IMR-90 (cell line): ENCODE measurements at regions not wholly inside any gene's neighbourhood (a gene's known extent, or its start where the extent isn't known, plus 50 kb on each side); places are given as distances from the start of the nearest gene placed in this dataset.

Experiments
- ATAC-seq: fragments of 200-7000 bp; cut with Tn5 transposase; 2 replicates; pipeline ENCODE4 v1.9.1; 2020; ENCODE audit warnings: low read depth, mild to moderate bottlenecking, moderate library complexity
- BruUV-seq: library from RNA; stranded (reverse); fragments of 400-500 nt; replicated peaks from 2 replicates; lab custom pipeline; 2021; lab: Mats Ljungman, UMichigan
- CTCF ChIA-PET: fragments of 300-600 bp; formaldehyde crosslinking; extraction: SDS; loops from one replicate; lab custom pipeline; 2021; ENCODE audit warnings: antibody characterized with exemption; lab: Yijun Ruan, JAX
- POLR2A ChIA-PET: fragments of 300-600 bp; sonication (Branson Sonifier 250); formaldehyde crosslinking; loops from one replicate; lab custom pipeline; 2022; ENCODE audit warnings: antibody characterized with exemption; ENCODE audit not compliant: unreplicated experiment; lab: Charles Lee
- DNase-seq: peaks from one replicate; pipeline ENCODE4 v3.0.0; 2013
- H2AFZ ChIP-seq: replicated peaks from 2 replicates; pipeline ENCODE3; 2013; ENCODE audit warnings: low read length, mild to moderate bottlenecking; ENCODE audit not compliant: poor library complexity
- H2AK5ac ChIP-seq: 2 replicates; pipeline ENCODE4 v1.6.1; 2013; ENCODE audit warnings: low read depth, low read length, inconsistent platforms
- H2AK9ac ChIP-seq: replicated peaks from 2 replicates; pipeline ENCODE3; 2013; ENCODE audit warnings: mild to moderate bottlenecking, low read depth, low read length, moderate library complexity; ENCODE audit not compliant: poor library complexity
- H2BK120ac ChIP-seq: 2 replicates; pipeline ENCODE4 v1.6.1; 2013; ENCODE audit warnings: low read depth, low read length, inconsistent platforms
- H2BK15ac ChIP-seq: 3 replicates; pipeline ENCODE4 v1.6.1; 2013; ENCODE audit warnings: low read depth, low read length, inconsistent platforms
- H2BK20ac ChIP-seq: 2 replicates; pipeline ENCODE4 v1.6.1; 2013; ENCODE audit warnings: low read depth, mild to moderate bottlenecking, inconsistent platforms, low read length, moderate library complexity
- H2BK5ac ChIP-seq: 2 replicates; pipeline ENCODE4 v1.6.1; 2013; ENCODE audit warnings: mild to moderate bottlenecking, low read depth, low read length, inconsistent platforms; ENCODE audit not compliant: poor library complexity, severe bottlenecking
- H3K14ac ChIP-seq: replicated peaks from 2 replicates; pipeline ENCODE4 v1.6.1; 2013; ENCODE audit warnings: low read depth, low read length, inconsistent platforms
- H3K18ac ChIP-seq: 2 replicates; pipeline ENCODE4 v1.6.1; 2013; ENCODE audit warnings: low read depth, low read length, control low read depth
- H3K23ac ChIP-seq: 2 replicates; pipeline ENCODE4 v1.6.1; 2013; ENCODE audit warnings: low read depth, low read length, inconsistent platforms
- H3K27ac ChIP-seq: 2 replicates; pipeline ENCODE4 v1.5.1; 2013; ENCODE audit warnings: mild to moderate bottlenecking, control low read depth, low read length; ENCODE audit not compliant: insufficient read depth
- H3K27me3 ChIP-seq: 2 replicates; pipeline ENCODE4 v1.6.1; 2013; ENCODE audit warnings: low read length; ENCODE audit not compliant: control insufficient read depth, insufficient read depth
- H3K36me3 ChIP-seq: 2 replicates; pipeline ENCODE4 v1.6.1; 2013; ENCODE audit warnings: low read length, mixed read lengths; ENCODE audit not compliant: control insufficient read depth, insufficient read depth
- H3K4ac ChIP-seq: 2 replicates; pipeline ENCODE4 v1.6.1; 2013; ENCODE audit warnings: low read depth, low read length, inconsistent platforms
- H3K4me1 ChIP-seq: 2 replicates; pipeline ENCODE4 v1.6.1; 2013; ENCODE audit warnings: low read length, mixed read lengths; ENCODE audit not compliant: control insufficient read depth, insufficient read depth
- H3K4me2 ChIP-seq: 2 replicates; pipeline ENCODE4 v1.6.1; 2013; ENCODE audit warnings: low read depth, mild to moderate bottlenecking, control low read depth, low read length, moderate library complexity
- H3K4me3 ChIP-seq: 2 replicates; pipeline ENCODE4 v1.5.1; 2013; ENCODE audit warnings: low read depth, mild to moderate bottlenecking, control low read depth, low read length, moderate library complexity; ENCODE audit not compliant: insufficient read depth
- H3K56ac ChIP-seq: 2 replicates; pipeline ENCODE4 v1.6.1; 2013; ENCODE audit warnings: low read length, inconsistent platforms; ENCODE audit not compliant: insufficient read depth; ENCODE audit errors: extremely low read depth
- H3K79me1 ChIP-seq, 2 experiments: 2 replicates each; pipeline ENCODE4 v1.6.1; 2013; ENCODE audit warnings: low read length in 2 of 2, inconsistent platforms in 1 of 2, low read depth in 1 of 2
- H3K9ac ChIP-seq: 2 replicates; pipeline ENCODE4 v1.6.1; 2013; ENCODE audit warnings: low read depth, low read length, control low read depth
- H3K9me1 ChIP-seq: 2 replicates; pipeline ENCODE4 v1.6.1; 2013; ENCODE audit warnings: low read length, inconsistent platforms; ENCODE audit not compliant: insufficient read depth
- H3K9me3 ChIP-seq: 2 replicates; pipeline ENCODE4 v1.6.1; 2013; ENCODE audit warnings: low read length; ENCODE audit not compliant: control insufficient read depth, insufficient read depth
- H4K20me1 ChIP-seq: 2 replicates; pipeline ENCODE4 v1.6.1; 2013; ENCODE audit warnings: low read length, inconsistent platforms; ENCODE audit not compliant: insufficient read depth
- H4K5ac ChIP-seq: 2 replicates; pipeline ENCODE4 v1.6.1; 2013; ENCODE audit warnings: mild to moderate bottlenecking, low read depth, low read length, control low read depth
- H4K8ac ChIP-seq, 2 experiments: 2 replicates each; pipeline ENCODE4 v1.6.1; 2013; ENCODE audit warnings: low read depth in 2 of 2, low read length in 2 of 2, control low read depth in 1 of 2, inconsistent platforms in 1 of 2
- H4K91ac ChIP-seq: 2 replicates; pipeline ENCODE4 v1.6.1; 2013; ENCODE audit warnings: low read depth, low read length, inconsistent platforms; ENCODE audit not compliant: insufficient read depth
- BHLHE40 ChIP-seq: fragments of 150-350 bp; IDR thresholded peaks from 2 replicates; pipeline ENCODE4 v1.6.1; 2016; ENCODE audit warnings: mild to moderate bottlenecking, low read depth, low read length
- CHD1 ChIP-seq: IDR thresholded peaks from 2 replicates; pipeline ENCODE4 v1.6.1; 2012; ENCODE audit warnings: low read depth, low read length, improper control_type of control experiment
- CTCF ChIP-seq: conservative IDR thresholded peaks from 2 replicates; pipeline ENCODE4 v1.5.1; 2012; ENCODE audit warnings: mild to moderate bottlenecking, low read depth, low read length, improper control_type of control experiment
- ELK1 ChIP-seq: fragments of 150-350 bp; IDR thresholded peaks from 2 replicates; pipeline ENCODE4 v1.6.1; 2016; ENCODE audit warnings: low read depth, mild to moderate bottlenecking, low read length, moderate library complexity, borderline replicate concordance
- FOS ChIP-seq: fragments of 150-350 bp; IDR thresholded peaks from 2 replicates; pipeline ENCODE4 v1.6.1; 2016; ENCODE audit warnings: low read depth, low read length
- MAFK ChIP-seq: IDR thresholded peaks from 2 replicates; pipeline ENCODE4 v1.6.1; 2012; ENCODE audit warnings: low read depth, low read length, improper control_type of control experiment
- MAZ ChIP-seq: IDR thresholded peaks from 2 replicates; pipeline ENCODE4 v1.6.1; 2012; ENCODE audit warnings: low read depth, mild to moderate bottlenecking, low read length, improper control_type of control experiment, moderate library complexity, borderline replicate concordance
- MXI1 ChIP-seq: IDR thresholded peaks from 2 replicates; pipeline ENCODE4 v1.6.1; 2012; ENCODE audit warnings: low read depth, mild to moderate bottlenecking, low read length, moderate library complexity, borderline replicate concordance
- NFE2L2 ChIP-seq: fragments of 150-350 bp; IDR thresholded peaks from 2 replicates; pipeline ENCODE4 v1.6.1; 2016; ENCODE audit warnings: low read depth, mild to moderate bottlenecking, low read length
- POLR2A ChIP-seq: IDR thresholded peaks from 2 replicates; pipeline ENCODE4 v1.6.1; 2012; ENCODE audit warnings: mild to moderate bottlenecking, low read depth, low read length
- RAD21 ChIP-seq: IDR thresholded peaks from 2 replicates; pipeline ENCODE4 v1.6.1; 2012; ENCODE audit warnings: low read length, improper control_type of control experiment
- RCOR1 ChIP-seq: IDR thresholded peaks from 2 replicates; pipeline ENCODE4 v1.6.1; 2012; ENCODE audit warnings: mild to moderate bottlenecking, low read length, improper control_type of control experiment; ENCODE audit not compliant: insufficient replicate concordance
- RFX5 ChIP-seq: IDR thresholded peaks from 2 replicates; pipeline ENCODE4 v1.8.0; 2012; ENCODE audit warnings: low read depth, mild to moderate bottlenecking, low read length, moderate library complexity
- SMC3 ChIP-seq: fragments of 150-350 bp; IDR thresholded peaks from 2 replicates; pipeline ENCODE4 v1.6.1; 2016; ENCODE audit warnings: low read depth, mild to moderate bottlenecking, antibody characterized with exemption, low read length, moderate library complexity
- USF2 ChIP-seq: fragments of 150-350 bp; IDR thresholded peaks from 2 replicates; pipeline ENCODE4 v1.6.1; 2017; ENCODE audit warnings: mild to moderate bottlenecking, antibody characterized with exemption, low read length, low read depth
- WGBS, 2 experiments: methylation state at CpG; one replicate each; pipeline versions ENCODE4 v1.1.5 to v1.1.7; 2013; ENCODE audit warnings: missing lambda C conversion rate in 2 of 2; ENCODE audit not compliant: insufficient read length in 1 of 2; ENCODE audit errors: extremely low coverage in 2 of 2; 5-methylcytosine and 5-hydroxymethylcytosine counted together
- dilution Hi-C: fragments of 300-500 bp; cut with HindIII; formaldehyde crosslinking; loops from one replicate; pipeline ENCODE4 v1.14.3; 2018; ENCODE audit warnings: low sequenced_read_pairs; ENCODE audit not compliant: unreplicated experiment
- in situ Hi-C: fragments of 300-500 bp; cut with MboI; formaldehyde crosslinking; loops from 3 replicates; pipeline ENCODE4 v1.14.3; 2019; ENCODE audit warnings: low sequenced_read_pairs, inconsistent platforms, mixed read lengths
- intact Hi-C: fragments of 100-400 bp; cut with micrococcal nuclease; formaldehyde crosslinking; loops from 2 replicates; pipeline ENCODE4 v1.10.0; 2022

- H3K9ac ChIP-seq = no peak overlapping the region
- no peak overlapping the region for H4K5ac ChIP-seq
- H2AK5ac ChIP-seq = no peak overlapping the region
- no peak overlapping the region for H3K27ac ChIP-seq
- no peak overlapping the region for H4K91ac ChIP-seq
- H4K8ac ChIP-seq = no peak overlapping the region
- H3K56ac ChIP-seq = no peak overlapping the region
- intact Hi-C loops = no loop called here
- H3K36me3 ChIP-seq = no peaks in the 10 kb centered on the region
- no peak overlapping the region for H2BK15ac ChIP-seq
- H3K23ac ChIP-seq = no peak overlapping the region
- H2AFZ ChIP-seq = no peak overlapping the region
- TF ChIP-seq MAFK = no peak
- no peak for TF ChIP-seq NFE2L2
- no peak for TF ChIP-seq SMC3
- no peak for TF ChIP-seq FOS
- TF ChIP-seq RAD21 = no peak
- no peak for TF ChIP-seq RFX5
- no peak for TF ChIP-seq CHD1
- no peak for TF ChIP-seq ELK1
- no peak for TF ChIP-seq POLR2A
- TF ChIP-seq BHLHE40 = no peak
- TF ChIP-seq CTCF = no peak
- no peak for TF ChIP-seq USF2
- no peak for TF ChIP-seq MXI1
- TF ChIP-seq MAZ = no peak
- no peak for TF ChIP-seq RCOR1
- H3K9me1 ChIP-seq = no peaks in the 10 kb centered on the region
- no TSS peak for BruUV-seq
- no peaks in the 10 kb centered on the region for H3K4me1 ChIP-seq
- ATAC-seq (no peak), DNase-seq (no peak)
- H3K79me1 ChIP-seq = no peaks in the 10 kb centered on the region
- no peak overlapping the region for H2AK9ac ChIP-seq
- no peak overlapping the region for H2BK20ac ChIP-seq
- no peak overlapping the region for H3K18ac ChIP-seq
- WGBS, 2 experiments = 83% methylated on average over 2 of the region's 6 CpGs; no CpG with 5 or more reads in 1 of the 2 experiments
- no peaks in the 10 kb centered on the region for H3K27me3 ChIP-seq
- ChIA-PET POLR2A (no interaction called here), CTCF (no interaction called here)
- H4K20me1 ChIP-seq = no peaks in the 10 kb centered on the region
- no peak overlapping the region for H2BK120ac ChIP-seq
- no peak overlapping the region for H3K4me3 ChIP-seq
- dilution Hi-C loops = no loop called here
- H3K4ac ChIP-seq = no peak overlapping the region
- no peak overlapping the region for H3K4me2 ChIP-seq
- H3K14ac ChIP-seq = no peak overlapping the region
- H3K9me3 ChIP-seq = 0 out of 2 replicates have a peak, but pooled peaks cover 5% of the 10 kb centered on the region
- no peak overlapping the region for H2BK5ac ChIP-seq
- in situ Hi-C loops = no loop called here
These were observed 517.5 kb upstream of the FAM174A start for GRCh38 chr5:100017520-100018262.
